T1000 (cell line): ENCODE measurements at regions not wholly inside any gene's neighbourhood (a gene's known extent, or its start where the extent isn't known, plus 50 kb on each side); places are given as distances from the start of the nearest gene placed in this dataset.
"Not testable (repeated sequence)": the region's sequence is repeated elsewhere in the genome, so short reads cannot be mapped to it uniquely, and the experiment has no call there.

Experiments
- DNase-seq: peaks from one replicate; lab custom pipeline; 2025; ENCODE audit warnings: mixed read lengths; lab: John Stamatoyannopoulos, UW

DNA sequence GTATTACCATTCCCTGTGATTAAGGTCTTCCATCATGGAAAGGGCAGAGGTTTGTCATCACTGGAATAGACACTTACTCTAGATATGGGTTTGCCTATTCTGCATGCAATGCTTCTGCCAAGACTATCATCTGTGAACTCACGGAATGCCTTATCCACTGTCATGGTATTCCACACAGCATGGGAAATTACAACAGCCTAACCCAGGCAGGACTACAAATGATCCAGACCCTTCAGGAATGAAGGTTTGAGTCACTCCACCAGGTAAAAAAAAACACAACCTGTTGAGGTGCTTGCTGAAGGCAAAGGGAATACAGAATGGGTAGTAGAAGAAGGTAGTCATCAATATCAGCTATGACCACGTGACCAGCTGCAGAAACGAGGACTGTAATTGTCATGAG lies 89.0 kb upstream of the RANBP6 start:
- not testable (repeated sequence) for DNase-seq

DNA sequence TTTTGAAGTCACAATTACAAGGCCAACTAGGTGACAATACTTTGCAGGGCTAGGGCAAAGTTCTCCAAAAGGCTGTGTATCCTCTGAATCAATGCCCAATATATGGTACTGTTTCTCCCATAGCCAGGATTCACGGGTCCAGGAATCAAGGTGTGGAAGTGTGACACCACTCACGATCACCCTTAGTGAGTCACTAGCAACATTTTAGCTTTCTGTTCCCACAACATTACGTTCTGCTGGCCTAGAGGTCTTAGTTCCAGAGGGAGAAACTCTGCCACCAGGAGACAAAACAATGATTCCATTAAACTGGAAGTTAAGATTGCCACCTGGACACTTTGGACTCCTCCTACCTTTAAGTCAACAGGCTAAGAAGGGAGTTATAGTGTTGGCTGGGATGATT lies 88.5 kb upstream of the RANBP6 start:
- not testable (repeated sequence) for DNase-seq

DNA sequence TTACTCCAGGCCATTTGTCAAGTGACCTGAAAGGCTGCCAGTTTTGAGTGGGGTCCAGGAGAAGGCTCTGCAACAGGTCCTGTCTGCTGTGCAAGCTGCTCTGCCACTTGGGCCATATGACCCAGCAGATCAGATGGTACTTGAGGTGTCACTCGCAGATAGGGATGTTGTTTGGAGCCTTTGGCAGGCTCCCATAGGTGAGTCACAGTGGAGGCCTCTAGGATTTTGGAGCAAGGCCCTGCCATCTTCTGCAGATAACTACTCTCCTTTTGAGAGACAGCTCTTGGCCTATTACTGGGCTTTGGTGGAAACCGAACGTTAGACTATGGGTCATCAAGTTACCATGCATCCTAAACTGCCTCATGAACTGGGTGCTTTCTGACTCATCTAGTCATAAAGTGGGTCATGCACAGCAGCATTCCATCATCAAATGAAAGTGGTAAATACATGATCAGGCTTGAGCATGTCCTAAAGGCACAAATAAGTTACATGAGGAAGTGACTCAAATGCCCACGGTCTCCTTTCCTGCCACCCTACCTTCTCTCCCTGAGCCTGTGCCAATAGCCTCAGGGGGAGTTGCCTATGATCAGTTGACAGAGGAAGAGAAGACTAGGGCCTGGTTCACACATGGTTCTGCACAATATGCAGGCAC lies 87.0 kb upstream of the RANBP6 start:
- peak; percentile 64 for DNase-seq

DNA sequence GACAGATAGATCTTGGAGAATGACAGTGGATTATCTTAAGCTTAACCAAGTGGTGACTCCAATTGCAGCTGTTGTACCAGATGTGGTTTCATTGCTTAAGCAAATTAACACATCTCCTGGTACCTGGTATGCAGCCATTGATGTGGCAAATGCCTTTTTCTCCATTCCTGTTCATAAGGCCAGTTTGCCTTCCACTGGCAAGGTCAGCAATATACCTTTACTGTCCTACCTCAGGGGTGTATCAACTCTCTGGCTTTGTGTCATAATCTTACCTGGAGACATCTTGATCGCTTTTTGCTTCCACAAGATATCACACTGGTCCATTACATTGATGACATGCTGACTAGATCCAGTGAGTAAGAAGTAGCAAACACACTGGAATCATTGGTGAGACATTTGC lies 86.3 kb upstream of the RANBP6 start:
- not testable (repeated sequence) for DNase-seq

DNA sequence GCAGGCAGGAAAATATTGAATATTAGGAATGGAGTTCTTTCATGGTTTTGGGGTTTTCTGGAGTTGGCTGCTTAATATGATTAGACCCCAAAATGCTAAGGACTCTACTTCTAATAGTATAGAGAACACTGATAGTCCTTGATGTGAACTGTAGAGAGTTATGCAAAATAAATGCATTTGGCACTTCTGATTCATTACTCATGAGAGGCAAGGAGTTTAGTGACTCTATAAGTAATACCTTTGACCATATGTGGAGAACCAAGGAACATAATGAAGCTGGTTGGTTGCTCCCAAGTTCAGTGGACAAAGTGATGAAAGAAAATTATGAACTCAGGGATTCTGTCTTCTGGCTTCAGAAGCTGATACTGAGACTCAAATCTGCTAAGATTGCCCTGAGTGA lies 83.9 kb upstream of the RANBP6 start:
- not testable (repeated sequence) for DNase-seq

DNA sequence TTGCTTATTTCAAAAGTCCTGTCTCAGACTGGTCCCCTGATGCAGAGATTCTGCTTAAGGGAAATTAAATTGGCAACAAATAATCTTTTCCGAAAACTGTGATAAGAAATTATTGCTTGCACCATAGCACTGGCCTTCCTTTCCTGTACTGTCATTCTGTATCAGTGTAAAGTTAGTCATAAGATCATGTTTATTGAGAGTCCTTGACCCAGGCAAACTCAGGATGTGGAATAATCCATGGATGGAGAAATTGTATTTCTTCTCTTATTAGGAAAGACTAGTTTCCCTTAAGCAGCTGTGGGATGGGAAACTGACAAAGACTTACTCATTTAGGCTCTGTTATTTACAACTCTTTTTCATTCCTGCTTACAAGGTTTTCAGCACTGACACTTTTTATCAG lies 83.0 kb upstream of the RANBP6 start:
- DNase-seq, result no peak

DNA sequence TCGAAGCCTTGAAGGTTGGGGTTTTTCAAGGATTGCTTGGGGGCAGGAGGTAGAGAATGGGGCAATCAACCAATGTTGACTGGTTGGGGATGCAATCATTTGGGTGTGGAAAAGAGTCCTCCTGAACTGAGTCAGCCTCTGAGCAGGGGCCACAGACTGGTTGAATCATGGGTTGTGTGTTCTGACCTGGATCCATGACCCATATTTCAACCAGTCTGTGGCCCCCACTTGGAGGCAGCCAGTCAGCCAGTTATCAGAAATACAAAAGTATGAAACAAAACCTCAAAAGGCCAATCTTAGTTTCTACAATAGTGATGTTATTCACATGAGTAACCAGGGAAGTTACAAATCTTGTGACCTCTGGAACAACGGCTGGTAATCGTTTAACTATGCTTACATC lies 81.4 kb upstream of the RANBP6 start:
- peak; percentile 64 for DNase-seq

DNA sequence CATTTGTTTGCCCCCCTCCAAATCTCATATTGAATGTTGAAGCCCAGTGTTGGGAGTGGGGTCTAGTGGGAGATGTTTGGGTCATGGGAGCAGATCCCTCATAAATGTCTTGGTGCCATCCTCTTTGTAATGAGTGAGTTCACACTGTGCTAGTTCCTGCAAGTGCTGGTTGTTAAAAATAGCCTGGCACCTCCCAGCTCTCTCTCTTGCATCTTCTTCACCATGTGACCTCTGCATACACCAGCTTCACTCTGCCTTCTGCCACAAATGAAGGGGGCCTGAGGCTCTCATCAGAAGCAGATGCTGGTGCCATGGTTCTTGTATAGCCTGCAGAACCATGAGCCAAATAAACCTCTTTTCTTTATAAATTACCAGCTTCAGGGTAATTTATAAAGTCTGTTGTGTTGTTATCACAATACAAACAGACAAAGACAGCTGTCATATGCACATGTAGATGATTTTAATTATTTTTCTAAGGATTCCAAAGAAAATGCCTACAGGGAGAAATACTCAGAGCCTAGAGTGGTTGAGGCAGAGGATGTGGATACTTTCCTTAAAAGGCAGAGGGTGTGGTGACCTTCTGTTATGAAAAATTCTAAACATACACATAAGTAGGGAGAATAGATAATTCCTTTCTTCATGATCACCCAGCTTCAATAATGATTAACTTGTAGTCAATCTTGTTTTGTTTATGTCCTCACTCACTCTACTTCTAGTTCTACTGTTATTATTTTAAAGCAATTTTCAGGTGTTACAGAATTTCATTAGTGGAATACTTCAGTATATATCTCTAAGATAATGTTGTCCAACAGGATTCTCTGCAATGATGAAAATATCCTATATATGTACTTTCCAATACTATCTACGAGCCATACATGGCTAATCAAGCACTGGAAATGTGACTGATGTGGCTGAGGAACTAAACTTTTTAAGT lies 75.1 kb upstream of the RANBP6 start:
- DNase-seq, result no peak

DNA sequence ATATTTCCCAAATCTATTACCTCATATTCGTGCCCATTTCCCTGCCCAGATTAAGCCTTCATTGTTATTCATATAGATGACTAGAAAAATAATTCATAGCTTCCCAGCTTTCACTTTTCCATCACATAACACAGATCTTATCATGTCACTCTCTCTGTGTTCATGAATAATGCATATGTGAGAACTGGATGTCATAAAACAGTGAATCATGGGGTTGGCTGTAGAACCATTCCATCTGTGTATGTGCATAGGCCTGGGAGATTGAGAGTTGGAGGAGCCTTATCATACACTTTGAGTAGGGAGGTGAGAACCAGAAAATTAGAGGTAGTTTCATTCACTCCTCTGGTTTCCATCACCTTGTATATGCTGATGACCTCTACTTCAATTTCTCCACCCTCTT lies 73.9 kb upstream of the RANBP6 start:
- no peak for DNase-seq

DNA sequence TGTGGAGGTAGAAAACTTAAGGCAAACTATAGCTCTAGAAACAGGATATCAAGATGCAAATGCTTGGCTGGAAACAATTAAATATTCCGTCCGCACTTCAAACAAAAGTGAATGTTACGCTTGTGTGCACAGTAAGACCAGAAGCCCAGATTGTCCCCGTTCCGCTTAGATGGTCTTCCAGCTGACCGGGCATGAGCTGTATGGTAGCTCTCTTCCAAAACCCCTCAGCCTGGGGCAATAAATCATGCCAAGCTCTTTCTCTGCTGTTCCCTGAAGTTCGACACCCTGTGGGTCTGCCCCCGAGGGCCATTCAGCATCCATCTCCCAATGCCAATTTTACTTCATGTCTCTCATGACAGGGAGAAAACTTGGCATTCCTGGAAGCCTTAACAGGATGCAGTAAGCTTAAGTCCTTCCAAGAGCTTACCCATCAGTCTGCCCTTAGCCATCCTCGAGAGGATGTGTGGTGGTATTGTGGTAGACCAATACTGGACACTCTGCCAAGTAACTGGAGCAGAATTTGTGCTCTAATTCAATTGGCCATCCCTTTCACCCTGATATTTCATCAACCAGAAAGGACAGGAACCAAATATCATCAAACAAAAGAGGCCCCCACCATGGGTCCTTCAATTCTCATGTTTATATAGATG lies 70.7 kb upstream of the RANBP6 start:
- no peak for DNase-seq

DNA sequence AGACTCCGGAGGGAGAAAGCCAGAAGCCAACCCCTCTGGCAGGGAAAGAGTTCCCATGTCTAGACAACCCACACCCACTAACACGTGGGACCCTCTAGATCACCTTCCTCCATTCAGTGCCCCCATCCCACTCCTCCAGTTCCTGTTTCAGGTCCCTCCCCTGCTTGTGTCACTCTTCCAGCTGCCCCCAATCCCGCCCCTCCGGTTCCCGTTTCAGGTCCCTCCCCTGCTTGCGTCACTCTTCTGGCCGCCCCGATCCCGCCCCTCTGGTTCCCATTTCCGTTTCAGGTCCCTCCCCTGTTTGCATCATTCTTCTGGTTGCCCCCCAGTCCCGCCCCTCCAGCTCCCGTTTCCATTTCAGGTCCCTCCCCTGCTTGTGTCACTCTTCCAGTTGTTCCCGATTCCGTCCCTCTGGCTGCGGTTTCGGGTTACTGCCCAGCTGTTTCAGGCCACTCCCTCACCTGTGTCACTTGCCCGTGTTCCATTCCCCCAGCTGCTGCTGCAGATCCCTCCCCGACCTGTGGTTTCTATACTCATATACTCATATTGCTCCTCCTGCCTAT lies 64.8 kb upstream of the RANBP6 start:
- peak; percentile 73 for DNase-seq

DNA sequence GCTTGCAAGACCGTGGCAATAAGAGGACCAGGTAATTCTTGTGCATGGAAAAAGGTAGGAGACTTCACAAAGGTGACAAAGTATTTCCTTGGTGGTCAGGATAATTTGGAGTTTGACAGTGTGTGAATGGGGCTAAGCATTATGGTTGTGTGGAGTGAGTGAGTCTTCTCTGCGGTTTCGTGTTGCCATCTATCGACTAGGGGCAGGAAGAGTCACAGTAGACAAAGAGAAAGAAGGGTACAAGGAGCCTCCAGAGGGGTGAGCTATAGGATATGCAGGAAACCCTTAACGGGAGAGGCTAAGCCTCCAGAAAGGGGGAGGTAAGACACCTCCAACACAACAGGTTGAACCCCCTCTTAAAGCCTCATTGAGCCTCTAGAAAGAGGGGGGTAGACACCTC lies 64.0 kb upstream of the RANBP6 start:
- DNase-seq, result no peak

DNA sequence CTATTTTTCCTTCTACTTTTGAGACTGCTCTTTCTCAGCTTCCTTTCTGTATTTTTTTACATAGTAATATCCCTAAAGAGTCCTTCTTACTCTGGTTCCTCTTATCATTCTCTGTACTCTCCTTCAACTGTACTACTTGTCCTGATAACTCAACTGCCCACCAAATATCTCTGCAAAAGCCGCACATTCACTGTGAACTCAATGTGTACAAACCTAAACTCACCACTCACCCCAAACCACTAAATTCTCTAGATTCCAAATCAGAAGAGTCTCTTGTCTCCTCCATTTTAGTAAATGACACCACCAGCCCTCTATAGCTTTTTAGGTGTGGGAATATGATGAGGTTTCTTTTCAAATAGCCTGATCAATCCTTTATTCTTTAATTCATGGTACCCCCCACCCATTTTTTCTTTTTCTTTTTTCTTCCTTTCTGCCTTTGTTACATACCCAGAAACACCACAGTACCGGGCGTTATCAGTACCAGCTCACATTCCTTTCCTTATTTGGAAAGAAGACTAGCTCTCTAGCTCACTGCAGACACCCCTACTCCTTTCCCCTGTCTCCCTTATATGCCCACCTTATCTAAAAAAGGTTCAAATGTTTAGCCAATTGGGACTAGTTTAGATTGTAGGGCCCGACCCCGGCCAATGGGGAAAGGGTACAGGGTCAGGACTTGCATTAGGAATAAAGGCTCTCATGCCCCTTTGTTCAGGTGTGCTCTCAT lies 63.1 kb upstream of the RANBP6 start:
- DNase-seq, result no peak

DNA sequence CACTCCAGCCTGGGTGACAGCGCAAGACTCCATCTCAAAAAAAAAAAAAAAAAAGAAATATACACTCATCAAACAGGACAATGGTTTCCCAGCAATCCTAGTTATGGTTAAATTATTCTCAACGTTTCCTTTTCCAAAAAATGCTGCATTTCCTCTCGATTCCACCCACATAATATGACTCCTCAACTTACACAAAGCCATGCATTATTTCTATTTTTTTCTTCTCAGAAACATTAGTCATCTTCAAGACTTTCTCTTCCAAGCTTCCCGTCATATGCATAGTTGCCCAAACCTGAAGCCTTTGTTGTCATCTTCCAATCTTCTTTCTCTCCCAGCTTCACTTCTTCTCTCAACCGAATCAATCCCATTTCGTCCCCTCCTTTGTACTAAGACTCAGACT lies 61.4 kb upstream of the RANBP6 start:
- DNase-seq, result no peak

DNA sequence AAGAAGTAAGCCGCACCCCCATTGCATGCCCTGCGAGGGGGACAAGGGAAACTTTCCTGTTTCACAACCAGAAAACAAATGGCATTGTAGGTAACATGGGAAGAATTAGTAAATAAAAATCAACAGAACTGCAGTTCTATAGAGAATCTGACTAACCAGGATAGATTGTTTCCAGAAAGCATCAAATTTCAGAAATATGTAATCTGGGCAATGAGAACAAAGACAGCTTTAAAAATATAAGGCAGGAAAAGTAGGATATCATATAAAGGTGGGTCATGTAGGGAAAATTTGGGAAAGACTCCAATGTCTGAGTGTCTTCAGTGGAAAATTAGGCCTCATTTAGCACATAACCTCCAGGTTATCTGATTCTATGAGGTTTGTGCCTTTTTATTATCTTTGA lies 58.3 kb upstream of the RANBP6 start:
- DNase-seq, result no peak

DNA sequence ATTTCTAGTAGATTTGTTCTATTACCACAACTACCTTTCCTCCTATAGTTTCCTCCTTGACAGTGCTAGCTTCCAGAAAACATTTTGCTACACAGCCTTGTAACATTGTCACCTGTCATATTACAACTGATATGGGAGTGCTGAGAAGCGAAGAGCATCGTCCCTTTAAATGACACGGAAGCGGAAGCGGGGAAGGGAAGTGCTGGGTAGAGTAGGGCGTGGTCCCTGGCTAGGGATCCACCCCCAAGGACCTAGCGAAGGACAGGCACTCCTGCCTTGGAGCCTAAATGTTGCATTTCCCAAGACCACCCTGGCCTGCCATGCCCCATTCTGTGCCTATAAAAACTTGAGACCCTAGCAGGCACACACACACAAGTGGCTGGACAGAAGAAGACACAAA lies 57.4 kb upstream of the RANBP6 start:
- DNase-seq, result no peak

DNA sequence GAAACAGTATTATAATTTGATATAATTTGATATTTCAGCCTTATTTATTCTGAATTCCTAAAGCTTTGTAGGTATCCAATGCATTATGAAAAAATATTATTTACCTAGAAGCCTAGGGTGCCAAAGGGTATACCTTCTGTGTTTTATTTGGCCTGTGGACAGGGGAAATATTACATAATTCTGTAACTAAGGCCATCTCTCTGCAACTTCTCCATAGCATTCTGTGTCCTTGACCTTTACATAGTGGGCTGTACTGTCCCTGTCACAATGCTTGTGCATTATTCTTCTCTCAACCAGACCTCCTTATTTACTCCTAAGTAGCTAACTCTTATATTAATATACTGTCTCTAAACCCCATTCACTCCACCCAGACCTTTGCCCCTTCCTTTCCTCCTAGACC lies 57.0 kb upstream of the RANBP6 start:
- no peak for DNase-seq

DNA sequence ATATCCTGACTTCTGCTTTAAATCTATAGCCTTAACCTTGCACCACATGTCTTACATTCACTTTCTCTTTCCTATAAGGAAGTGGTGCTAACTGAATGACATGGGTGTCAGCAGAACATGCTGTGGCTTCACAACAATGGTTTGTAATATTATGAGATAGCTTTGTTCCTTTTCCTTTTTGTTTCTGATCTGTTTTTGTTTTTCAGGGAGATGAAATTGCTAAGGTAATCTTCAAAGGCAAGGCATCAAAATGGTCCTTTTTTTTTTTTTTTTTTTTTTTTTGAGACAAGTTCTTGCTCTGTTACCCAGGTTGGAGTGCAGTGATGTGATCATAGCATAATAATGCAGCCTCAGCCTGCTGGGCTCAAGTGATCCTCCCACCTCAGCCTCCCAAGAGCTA lies 53.6 kb upstream of the RANBP6 start:
- DNase-seq, result no peak

DNA sequence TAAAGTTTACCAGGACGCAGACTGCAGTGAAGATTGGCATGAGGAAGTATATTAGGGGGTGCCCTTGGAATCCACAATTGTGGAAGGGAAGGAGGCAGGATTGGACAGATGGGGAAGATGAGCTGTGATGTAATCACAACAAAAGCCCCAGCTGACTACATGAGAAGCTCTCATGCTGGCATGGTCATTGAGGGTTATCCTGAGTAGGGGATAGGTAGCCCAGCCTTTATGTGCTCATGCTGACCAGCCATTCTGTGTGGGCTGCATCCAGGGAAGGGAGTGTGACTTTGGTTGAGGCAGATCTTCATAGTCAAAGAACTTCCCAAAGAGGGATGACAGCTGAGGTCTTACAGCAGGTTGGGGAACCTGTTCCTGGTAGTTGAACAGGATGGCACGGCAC lies 52.0 kb upstream of the RANBP6 start:
- no peak for DNase-seq
